ENCODE measurements at regions not wholly inside any gene's neighbourhood (a gene's known extent, or its start where the extent isn't known, plus 50 kb on each side); places are given as distances from the start of the nearest gene placed in this dataset.

DNA sequence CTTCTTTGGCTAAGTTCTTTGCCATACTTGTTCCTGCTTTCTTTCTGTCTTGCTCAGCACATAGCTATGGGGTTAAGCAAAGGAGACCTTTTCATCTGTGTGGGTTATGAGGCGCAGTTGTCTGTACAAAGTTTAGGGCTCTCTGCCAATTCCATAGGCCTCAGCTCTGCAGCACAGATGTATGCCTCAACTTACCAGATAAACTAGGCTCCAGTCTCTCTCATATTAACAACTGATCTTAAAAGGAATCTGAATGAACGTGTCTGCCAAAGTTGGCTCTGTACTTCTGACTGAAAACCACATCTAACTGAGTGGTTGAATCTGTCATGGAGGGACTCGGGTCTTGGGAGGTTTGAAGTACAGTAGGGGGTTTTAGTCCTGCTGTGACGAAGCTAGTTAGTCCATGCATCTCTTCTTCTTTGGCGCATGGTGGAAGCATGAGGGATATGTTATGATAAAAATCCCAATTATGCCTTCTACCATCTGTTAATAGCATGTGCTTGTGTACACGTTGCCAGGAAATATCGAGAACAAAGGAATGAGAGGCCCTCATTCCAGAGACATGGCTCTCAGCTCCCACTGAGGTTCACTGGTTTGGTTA is 114.6 kb upstream of the TSC22D2 start:
- intact Hi-C loops (cut with DNase I), result no loop called here
- Histone ChIP-seq H3K4me3 (no peak overlapping the region), H3K36me3 (no peaks in the 10 kb centered on the region), H3K4me1 (no peaks in the 10 kb centered on the region), H3K9me3 (no peaks in the 10 kb centered on the region), H3K27ac (no peak overlapping the region), H3K27me3 (no peaks in the 10 kb centered on the region)
- DNase-seq (ENCODE audit: extremely low spot score in 2 of 2), result no peak
- TF ChIP-seq, protein P1, sequence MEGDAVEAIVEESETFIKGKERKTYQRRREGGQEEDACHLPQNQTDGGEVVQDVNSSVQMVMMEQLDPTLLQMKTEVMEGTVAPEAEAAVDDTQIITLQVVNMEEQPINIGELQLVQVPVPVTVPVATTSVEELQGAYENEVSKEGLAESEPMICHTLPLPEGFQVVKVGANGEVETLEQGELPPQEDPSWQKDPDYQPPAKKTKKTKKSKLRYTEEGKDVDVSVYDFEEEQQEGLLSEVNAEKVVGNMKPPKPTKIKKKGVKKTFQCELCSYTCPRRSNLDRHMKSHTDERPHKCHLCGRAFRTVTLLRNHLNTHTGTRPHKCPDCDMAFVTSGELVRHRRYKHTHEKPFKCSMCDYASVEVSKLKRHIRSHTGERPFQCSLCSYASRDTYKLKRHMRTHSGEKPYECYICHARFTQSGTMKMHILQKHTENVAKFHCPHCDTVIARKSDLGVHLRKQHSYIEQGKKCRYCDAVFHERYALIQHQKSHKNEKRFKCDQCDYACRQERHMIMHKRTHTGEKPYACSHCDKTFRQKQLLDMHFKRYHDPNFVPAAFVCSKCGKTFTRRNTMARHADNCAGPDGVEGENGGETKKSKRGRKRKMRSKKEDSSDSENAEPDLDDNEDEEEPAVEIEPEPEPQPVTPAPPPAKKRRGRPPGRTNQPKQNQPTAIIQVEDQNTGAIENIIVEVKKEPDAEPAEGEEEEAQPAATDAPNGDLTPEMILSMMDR (IDR thresholded peaks at IDR 0.05), result no peak
- TF ChIP-seq POLR2A (IDR thresholded peaks at IDR 0.05) (no peak), POLR2AphosphoS5 (IDR thresholded peaks at IDR 0.05; ENCODE audit: insufficient read depth in 1 of 2, low read depth in 1 of 2) (no peak)

DNA sequence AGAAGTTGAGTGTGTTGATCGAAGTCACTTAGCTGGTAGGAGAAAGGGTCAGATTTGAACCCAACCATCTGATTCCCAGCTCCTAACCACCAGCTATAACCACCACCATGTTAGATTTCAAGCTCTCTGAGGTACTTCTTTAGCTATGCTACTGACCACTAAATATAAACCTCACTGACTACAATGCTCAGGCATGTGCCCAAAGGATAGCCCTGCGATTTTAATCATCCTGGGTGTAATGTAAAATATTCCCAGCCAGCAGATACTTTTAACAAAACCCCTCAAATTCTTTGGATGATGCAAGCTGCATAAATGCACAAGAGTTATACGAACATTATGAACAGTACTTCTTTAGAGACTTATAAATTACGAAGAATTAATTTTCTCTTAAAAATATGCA is 115.2 kb upstream of the TSC22D2 start:
- no peaks in the 10 kb centered on the region for H3K9me3 ChIP-seq
- no peaks in the 10 kb centered on the region for H3K36me3 ChIP-seq
- no peaks in the 10 kb centered on the region for H3K4me1 ChIP-seq
- intact Hi-C loops (cut with DNase I), result no loop called here
- H3K4me3 ChIP-seq, result no peak overlapping the region
- H3K27ac ChIP-seq, result no peak overlapping the region
- TF ChIP-seq POLR2A (IDR thresholded peaks at IDR 0.05) (no peak), POLR2AphosphoS5 (IDR thresholded peaks at IDR 0.05; ENCODE audit: insufficient read depth in 1 of 2, low read depth in 1 of 2) (no peak)
- TF ChIP-seq, protein P1 (IDR thresholded peaks at IDR 0.05), result no peak
- H3K27me3 ChIP-seq, result no peaks in the 10 kb centered on the region
- no peak for DNase-seq (ENCODE audit: extremely low spot score in 2 of 2)

DNA sequence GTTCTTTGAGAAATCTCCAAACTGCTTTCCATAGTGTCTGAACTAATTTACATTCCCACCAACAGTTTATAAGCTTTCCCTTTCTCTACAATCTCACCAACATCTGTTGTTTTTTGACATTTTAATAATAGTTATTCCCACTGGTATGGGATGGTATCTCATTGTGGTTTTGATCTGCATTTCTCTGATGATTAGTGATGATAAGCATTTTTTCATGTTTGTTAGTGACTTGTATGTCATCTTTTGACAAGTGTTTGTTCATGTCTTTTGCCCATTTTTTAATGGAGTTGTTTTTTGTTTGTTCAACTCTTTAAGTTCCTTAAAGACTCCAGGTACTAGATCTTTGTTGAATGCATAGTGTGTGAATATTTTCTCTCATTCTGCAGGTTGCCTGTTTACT is 116.6 kb upstream of the TSC22D2 start:
- Histone ChIP-seq H3K4me1 (no peaks in the 10 kb centered on the region), H3K27me3 (no peaks in the 10 kb centered on the region), H3K4me3 (no peak overlapping the region), H3K36me3 (no peaks in the 10 kb centered on the region), H3K27ac (no peak overlapping the region), H3K9me3 (no peaks in the 10 kb centered on the region)
- TF ChIP-seq, protein P1 (IDR thresholded peaks at IDR 0.05), result no peak
- no peak for TF ChIP-seq POLR2AphosphoS5 (IDR thresholded peaks at IDR 0.05; ENCODE audit: insufficient read depth in 1 of 2, low read depth in 1 of 2)
- no peak for TF ChIP-seq POLR2A (IDR thresholded peaks at IDR 0.05)
- intact Hi-C loops (cut with DNase I), result no loop called here
- no peak for DNase-seq (ENCODE audit: extremely low spot score in 2 of 2)

DNA sequence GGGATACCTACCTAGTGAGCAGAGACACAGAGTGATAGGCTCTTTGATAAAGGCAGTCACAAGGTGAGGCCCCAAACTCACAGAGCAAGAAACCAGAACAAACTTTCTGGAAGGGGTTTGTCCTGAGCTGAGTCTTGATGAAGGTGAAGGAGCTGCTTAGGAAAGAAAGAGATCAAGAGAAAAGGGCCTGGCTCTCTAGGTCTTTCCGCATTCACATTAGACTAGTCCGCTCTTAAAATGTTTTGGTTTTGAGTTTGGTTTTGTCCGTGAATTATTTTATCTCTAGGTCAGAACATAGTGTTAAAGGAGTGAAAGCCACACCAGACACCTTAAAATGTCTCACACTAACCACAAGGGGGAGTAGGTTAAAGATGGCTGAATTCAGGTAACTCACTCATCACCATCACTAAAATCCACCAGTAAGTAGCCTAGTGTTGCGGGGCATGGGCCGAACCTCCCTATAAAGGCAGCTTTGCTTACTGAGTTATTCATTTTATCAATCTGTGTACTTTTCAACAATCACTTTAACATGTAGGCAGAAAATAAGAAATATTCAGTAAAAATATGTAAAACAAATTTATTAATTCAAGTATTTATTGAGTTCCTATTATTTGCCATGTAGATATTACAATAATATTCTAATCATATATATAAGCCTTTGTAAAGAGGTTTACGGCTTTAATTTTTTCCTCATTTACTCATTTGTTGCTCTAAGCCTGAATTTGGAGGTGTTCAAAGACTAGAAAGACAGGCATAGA is 121.5 kb upstream of the TSC22D2 start:
- no peak for DNase-seq (ENCODE audit: extremely low spot score in 2 of 2)
- TF ChIP-seq, protein P1 (IDR thresholded peaks at IDR 0.05), result peak in 2 of 3 experiments; percentile 24 to 33
- no peak for TF ChIP-seq POLR2A (IDR thresholded peaks at IDR 0.05)
- H3K27ac ChIP-seq, result no peak overlapping the region
- no peaks in the 10 kb centered on the region for H3K4me1 ChIP-seq
- no peak overlapping the region for H3K4me3 ChIP-seq
- intact Hi-C loops (cut with DNase I), result no loop called here
- H3K36me3 ChIP-seq, result no peaks in the 10 kb centered on the region
- H3K9me3 ChIP-seq, result no peaks in the 10 kb centered on the region
- no peaks in the 10 kb centered on the region for H3K27me3 ChIP-seq

DNA sequence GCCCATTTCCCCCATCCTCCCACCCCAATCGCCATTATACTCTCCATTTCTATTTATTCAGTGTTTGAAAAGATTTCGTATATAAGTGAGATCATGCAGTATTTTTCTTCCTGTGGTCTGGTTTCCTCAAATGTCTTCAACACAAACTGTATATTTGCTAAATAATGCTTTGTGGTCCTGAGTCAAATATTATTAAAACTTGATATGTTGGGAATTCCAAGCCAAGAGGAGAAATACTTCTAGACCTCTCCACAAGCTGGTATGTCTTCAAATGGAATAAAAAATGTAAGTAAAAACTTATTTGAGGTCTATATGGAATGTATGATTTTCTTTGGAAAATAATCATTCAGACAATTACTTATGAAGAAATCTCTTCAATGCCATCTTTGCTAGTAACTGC is 122.5 kb upstream of the TSC22D2 start:
- intact Hi-C loops (cut with DNase I), result no loop called here
- H3K9me3 ChIP-seq, result no peaks in the 10 kb centered on the region
- no peak for TF ChIP-seq POLR2A (IDR thresholded peaks at IDR 0.05)
- TF ChIP-seq, protein P1 (IDR thresholded peaks at IDR 0.05), result no peak
- no peak for TF ChIP-seq POLR2AphosphoS5 (IDR thresholded peaks at IDR 0.05; ENCODE audit: insufficient read depth in 1 of 2, low read depth in 1 of 2)

More for the DNA sequence above, 122.5 kb upstream of the TSC22D2 start:
- no peaks in the 10 kb centered on the region for H3K36me3 ChIP-seq
- H3K4me1 ChIP-seq, result no peaks in the 10 kb centered on the region
- no peaks in the 10 kb centered on the region for H3K27me3 ChIP-seq
- no peak for DNase-seq (ENCODE audit: extremely low spot score in 2 of 2)
- H3K27ac ChIP-seq, result no peak overlapping the region
- H3K4me3 ChIP-seq, result no peak overlapping the region
